ENCODE measurements at regions not wholly inside any gene's neighbourhood (a gene's known extent, or its start where the extent isn't known, plus 50 kb on each side); places are given as distances from the start of the nearest gene placed in this dataset.
"Not testable (repeated sequence)": the region's sequence is repeated elsewhere in the genome, so short reads cannot be mapped to it uniquely, and the experiment has no call there.

- DNase-seq, result no peak
These were observed 218.8 kb downstream of the OTUD1 start for GRCh38 chr10:23657677-23658076.

- not testable (repeated sequence) for DNase-seq
These were observed 233.0 kb downstream of the OTUD1 start for GRCh38 chr10:23671866-23672265.

- no peak for DNase-seq
These were observed 236.7 kb downstream of the OTUD1 start for GRCh38 chr10:23675585-23675984.

- no peak for DNase-seq
These were observed 237.4 kb downstream of the OTUD1 start for GRCh38 chr10:23676296-23676695.

GRCh38 chr10:23686722-23687121, 247.8 kb downstream of the OTUD1 start:
- no peak for DNase-seq

- peak; percentile 54 to 55 for DNase-seq
These were observed 253.9 kb downstream of the OTUD1 start for GRCh38 chr10:23692736-23693135.

- DNase-seq, result no peak
These were observed 254.6 kb downstream of the OTUD1 start for GRCh38 chr10:23693501-23693901.

- DNase-seq, result no peak
These were observed 255.1 kb downstream of the OTUD1 start for GRCh38 chr10:23693925-23694324.

- DNase-seq, result no peak
These were observed 255.6 kb downstream of the OTUD1 start for GRCh38 chr10:23694446-23694920.

GRCh38 chr10:23694921-23695824, 256.3 kb downstream of the OTUD1 start:
- no peak for DNase-seq

- no peak for DNase-seq
These were observed 257.0 kb downstream of the OTUD1 start for GRCh38 chr10:23695825-23696420.

GRCh38 chr10:23696476-23696875, 257.6 kb downstream of the OTUD1 start:
- no peak for DNase-seq

- DNase-seq, result peak; percentile 56 to 63
These were observed 264.1 kb downstream of the OTUD1 start for GRCh38 chr10:23702977-23703414.

- DNase-seq, result no peak
These were observed 276.5 kb downstream of the OTUD1 start for GRCh38 chr10:23715363-23715762.

GRCh38 chr10:23717913-23718312, 279.0 kb downstream of the OTUD1 start:
- DNase-seq, result no peak

GRCh38 chr10:23718946-23719345, 280.1 kb downstream of the OTUD1 start:
- no peak for DNase-seq

- no peak for DNase-seq
These were observed 284.9 kb downstream of the OTUD1 start for GRCh38 chr10:23723796-23724195.

GRCh38 chr10:23725548-23725947, 286.7 kb downstream of the OTUD1 start:
- no peak for DNase-seq

GRCh38 chr10:23742368-23742767, 303.5 kb downstream of the OTUD1 start:
- DNase-seq, result peak; percentile 11 to 23

- no peak for DNase-seq
These were observed 303.9 kb downstream of the OTUD1 start for GRCh38 chr10:23742807-23743206.

- DNase-seq, result no peak
These were observed 315.3 kb downstream of the OTUD1 start for GRCh38 chr10:23754179-23754578.

- DNase-seq, result no peak
These were observed 316.1 kb downstream of the OTUD1 start for GRCh38 chr10:23754941-23755340.

- DNase-seq, result no peak
These were observed 316.7 kb downstream of the OTUD1 start for GRCh38 chr10:23755556-23755955.

- no peak for DNase-seq
These were observed 329.4 kb downstream of the OTUD1 start for GRCh38 chr10:23768281-23768680.

Measured in inflammatory macrophage (primary cell).